ENCODE measurements at regions not wholly inside any gene's neighbourhood (a gene's known extent, or its start where the extent isn't known, plus 50 kb on each side); places are given as distances from the start of the nearest gene placed in this dataset.

GRCh38 chr11:97854877-97855276 is 1165.9 kb upstream of the CNTN5 start:
- Histone ChIP-seq H3K27ac (no peak overlapping the region), H3K9me3 (no peaks in the 10 kb centered on the region), H3K4me3 (no peak overlapping the region), H3K4me1 (no peaks in the 10 kb centered on the region), H3K4me2 (no peak overlapping the region), H3K36me3 (no peaks in the 10 kb centered on the region), H4K20me1 (no peaks in the 10 kb centered on the region), H3K27me3 (no peaks in the 10 kb centered on the region), H3K9ac (no peak overlapping the region)
- no peak for TF ChIP-seq Cebpa-rat (IDR thresholded peaks at IDR 0.05)

DNA sequence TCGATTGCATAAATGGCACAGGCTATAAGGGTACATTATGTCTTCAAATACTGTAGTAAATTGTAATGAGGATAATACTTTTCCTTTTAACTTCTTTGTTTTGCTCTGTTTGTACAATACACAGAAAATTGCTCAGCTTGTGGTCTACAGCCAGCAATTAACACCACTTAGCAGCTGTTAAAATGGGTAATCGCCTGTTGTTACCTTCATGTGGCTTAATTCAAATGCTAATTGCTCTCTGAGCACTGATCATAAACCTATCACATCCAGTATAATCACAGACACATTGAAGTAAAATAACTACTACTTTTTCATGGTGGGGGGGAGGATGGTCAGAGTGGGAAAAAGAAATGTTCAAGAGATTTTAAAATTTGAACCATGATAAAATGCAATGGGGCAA is 1164.1 kb upstream of the CNTN5 start:
- Histone ChIP-seq H3K27ac (no peak overlapping the region), H3K9me3 (no peaks in the 10 kb centered on the region), H3K4me2 (no peak overlapping the region), H3K4me3 (no peak overlapping the region), H4K20me1 (no peaks in the 10 kb centered on the region), H3K4me1 (no peaks in the 10 kb centered on the region), H3K36me3 (no peaks in the 10 kb centered on the region), H3K9ac (no peak overlapping the region), H3K27me3 (no peaks in the 10 kb centered on the region)
- no peak for TF ChIP-seq Cebpa-rat (IDR thresholded peaks at IDR 0.05)

GRCh38 chr11:97860237-97860636 is 1160.5 kb upstream of the CNTN5 start:
- TF ChIP-seq Cebpa-rat (IDR thresholded peaks at IDR 0.05): no peak
- Histone ChIP-seq H3K4me3 (no peak overlapping the region), H3K27me3 (no peaks in the 10 kb centered on the region), H3K4me2 (no peak overlapping the region), H3K27ac (no peak overlapping the region), H3K4me1 (no peaks in the 10 kb centered on the region), H3K9me3 (no peaks in the 10 kb centered on the region), H3K36me3 (no peaks in the 10 kb centered on the region), H4K20me1 (no peaks in the 10 kb centered on the region), H3K9ac (no peak overlapping the region)

DNA sequence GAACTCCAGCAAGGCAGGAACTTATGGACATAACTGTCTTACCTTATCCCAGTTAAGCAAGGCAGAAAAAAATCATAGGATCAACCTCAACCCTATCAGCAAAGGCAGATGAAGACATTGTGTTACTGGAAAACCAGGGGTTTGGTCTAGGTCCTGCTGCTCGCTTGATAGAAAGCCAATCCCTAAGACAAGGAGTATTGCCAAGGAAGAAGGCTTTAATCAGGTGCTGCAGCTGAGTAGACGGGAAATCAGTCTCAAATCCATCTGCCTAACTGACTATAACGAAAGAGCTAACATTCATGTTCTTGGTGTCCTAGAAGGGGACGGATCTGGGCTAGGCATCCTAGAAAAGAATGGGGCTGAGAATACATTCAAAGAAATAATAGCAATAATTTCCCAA is 1158.7 kb upstream of the CNTN5 start:
- no peaks in the 10 kb centered on the region for H3K36me3 ChIP-seq
- H3K4me1 ChIP-seq: peaks cover 4% of the 10 kb centered on the region; the same call in 1 of the 2 replicates
- no peak overlapping the region for H3K4me3 ChIP-seq
- no peak overlapping the region for H3K9ac ChIP-seq
- no peaks in the 10 kb centered on the region for H3K9me3 ChIP-seq
- no peak for TF ChIP-seq Cebpa-rat (IDR thresholded peaks at IDR 0.05)
- H3K4me2 ChIP-seq: no peak overlapping the region
- no peaks in the 10 kb centered on the region for H4K20me1 ChIP-seq
- no peak overlapping the region for H3K27ac ChIP-seq
- no peaks in the 10 kb centered on the region for H3K27me3 ChIP-seq

- Histone ChIP-seq H4K20me1 (no peaks in the 10 kb centered on the region), H3K4me2 (no peak overlapping the region), H3K36me3 (no peaks in the 10 kb centered on the region), H3K27ac (no peak overlapping the region), H3K9ac (no peak overlapping the region), H3K4me3 (no peak overlapping the region), H3K9me3 (no peaks in the 10 kb centered on the region), H3K4me1 (peaks cover 4% of the 10 kb centered on the region; the same call in 1 of the 2 replicates), H3K27me3 (no peaks in the 10 kb centered on the region)
- TF ChIP-seq Cebpa-rat (IDR thresholded peaks at IDR 0.05): no peak
Measured at GRCh38 chr11:97865424-97866012, 1155.2 kb upstream of the CNTN5 start.

- Histone ChIP-seq H3K27me3 (no peaks in the 10 kb centered on the region), H4K20me1 (no peaks in the 10 kb centered on the region), H3K4me1 (no peaks in the 10 kb centered on the region), H3K4me3 (no peak overlapping the region), H3K27ac (no peak overlapping the region), H3K36me3 (no peaks in the 10 kb centered on the region), H3K9ac (no peak overlapping the region), H3K4me2 (no peak overlapping the region), H3K9me3 (no peaks in the 10 kb centered on the region)
- no peak for TF ChIP-seq Cebpa-rat (IDR thresholded peaks at IDR 0.05)
Measured at GRCh38 chr11:97871816-97872215, 1148.9 kb upstream of the CNTN5 start.

GRCh38 chr11:97880209-97880608 is 1140.5 kb upstream of the CNTN5 start:
- Histone ChIP-seq H3K9me3 (no peaks in the 10 kb centered on the region), H3K4me2 (no peak overlapping the region), H3K27ac (no peak overlapping the region), H3K36me3 (no peaks in the 10 kb centered on the region), H3K4me1 (no peaks in the 10 kb centered on the region), H3K27me3 (no peaks in the 10 kb centered on the region), H3K9ac (no peak overlapping the region), H3K4me3 (no peak overlapping the region), H4K20me1 (no peaks in the 10 kb centered on the region)
- no peak for TF ChIP-seq Cebpa-rat (IDR thresholded peaks at IDR 0.05)

DNA sequence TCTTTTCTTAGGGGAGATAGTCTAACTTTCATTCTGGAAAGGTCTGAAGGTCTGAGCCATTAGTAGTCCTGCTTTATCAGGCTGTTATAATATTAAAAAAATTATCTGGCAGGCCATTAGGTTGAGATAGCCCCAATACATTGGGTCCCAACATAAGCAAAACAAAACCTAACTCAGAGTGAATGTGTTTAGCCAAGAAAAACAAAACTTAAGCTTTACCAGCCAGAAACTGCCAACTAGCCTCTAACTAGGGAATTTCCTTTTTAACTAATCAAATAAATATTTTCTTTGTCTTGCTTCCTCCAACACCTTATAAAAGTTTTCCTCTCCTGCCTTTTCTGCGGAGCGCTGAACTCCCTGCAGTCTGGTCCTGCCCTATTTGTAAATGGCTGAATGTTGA is 1137.7 kb upstream of the CNTN5 start:
- Histone ChIP-seq H3K27me3 (no peaks in the 10 kb centered on the region), H3K27ac (no peak overlapping the region), H3K4me2 (no peak overlapping the region), H4K20me1 (no peaks in the 10 kb centered on the region), H3K9me3 (no peaks in the 10 kb centered on the region), H3K4me1 (no peaks in the 10 kb centered on the region), H3K36me3 (no peaks in the 10 kb centered on the region), H3K4me3 (no peak overlapping the region), H3K9ac (no peak overlapping the region)
- no peak for TF ChIP-seq Cebpa-rat (IDR thresholded peaks at IDR 0.05)

GRCh38 chr11:97888641-97889040 is 1132.1 kb upstream of the CNTN5 start:
- Histone ChIP-seq H3K4me2 (no peak overlapping the region), H3K9me3 (no peaks in the 10 kb centered on the region), H3K4me3 (no peak overlapping the region), H3K4me1 (no peaks in the 10 kb centered on the region), H3K27me3 (no peaks in the 10 kb centered on the region), H3K36me3 (no peaks in the 10 kb centered on the region), H3K27ac (no peak overlapping the region), H3K9ac (no peak overlapping the region), H4K20me1 (no peaks in the 10 kb centered on the region)
- no peak for TF ChIP-seq Cebpa-rat (IDR thresholded peaks at IDR 0.05)

DNA sequence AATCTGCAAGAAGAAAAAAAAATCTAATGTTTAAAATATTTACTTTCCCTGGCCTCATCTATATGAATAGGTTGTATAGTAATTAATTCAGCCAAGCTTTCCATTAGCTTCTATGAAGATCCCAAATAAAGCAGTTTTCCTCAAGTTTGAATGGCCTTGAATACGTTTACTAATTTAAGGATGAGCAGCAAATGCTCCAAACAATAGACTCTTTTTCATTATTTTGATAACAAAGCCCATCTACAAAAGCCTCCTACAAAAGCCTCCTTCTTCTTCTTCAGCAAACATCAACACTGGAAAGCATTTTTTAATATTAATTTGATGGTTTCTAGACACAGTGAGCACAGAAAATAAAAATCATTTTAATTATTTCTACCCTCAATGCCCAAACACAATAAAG is 1130.3 kb upstream of the CNTN5 start:
- Histone ChIP-seq H3K27ac (no peak overlapping the region), H3K36me3 (no peaks in the 10 kb centered on the region), H3K9me3 (no peaks in the 10 kb centered on the region), H4K20me1 (no peaks in the 10 kb centered on the region), H3K4me2 (no peak overlapping the region), H3K4me1 (no peaks in the 10 kb centered on the region), H3K9ac (no peak overlapping the region), H3K27me3 (no peaks in the 10 kb centered on the region), H3K4me3 (no peak overlapping the region)
- TF ChIP-seq Cebpa-rat (IDR thresholded peaks at IDR 0.05): no peak

DNA sequence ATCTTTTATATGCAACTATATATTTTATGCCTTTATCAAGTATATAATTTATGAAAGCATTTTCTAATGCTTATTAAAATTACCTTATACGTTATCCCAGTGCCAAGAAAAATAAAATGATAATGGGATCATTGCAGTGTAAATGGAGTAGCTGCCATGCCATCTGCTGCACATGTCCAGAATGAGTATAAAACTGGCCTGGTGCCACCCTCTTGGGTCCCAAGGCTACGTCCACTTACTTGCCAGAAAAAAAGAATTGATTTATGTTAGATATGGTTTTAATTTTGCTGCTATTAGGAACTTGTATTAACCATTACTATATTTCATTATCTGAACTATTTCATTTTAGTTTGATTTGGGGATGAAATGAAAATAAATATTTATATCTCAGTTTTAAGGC is 1127.1 kb upstream of the CNTN5 start:
- no peak for TF ChIP-seq Cebpa-rat (IDR thresholded peaks at IDR 0.05)
- Histone ChIP-seq H3K4me3 (no peak overlapping the region), H3K27ac (no peak overlapping the region), H3K4me1 (no peaks in the 10 kb centered on the region), H4K20me1 (no peaks in the 10 kb centered on the region), H3K4me2 (no peak overlapping the region), H3K27me3 (no peaks in the 10 kb centered on the region), H3K9me3 (no peaks in the 10 kb centered on the region), H3K36me3 (no peaks in the 10 kb centered on the region), H3K9ac (no peak overlapping the region)

Data from BLaER1 (cell line).